Muscle layer of colon (tissue), 2 donors: ENCODE measurements at regions not wholly inside any gene's neighbourhood (a gene's known extent, or its start where the extent isn't known, plus 50 kb on each side); places are given as distances from the start of the nearest gene placed in this dataset.

Experiments
- H3K27ac ChIP-seq: one replicate; pipeline ENCODE4 v1.7.0; 2013; ENCODE audit warnings: low read depth, mild to moderate bottlenecking, low read length, moderate library complexity
- H3K27me3 ChIP-seq, 2 donors: one replicate each; pipeline ENCODE4 v1.7.0; 2013; ENCODE audit warnings: low read length in 2 of 2, mild to moderate bottlenecking in 2 of 2; ENCODE audit not compliant: insufficient read depth in 2 of 2, control insufficient read depth in 1 of 2
- H3K36me3 ChIP-seq: one replicate; pipeline ENCODE4 v1.7.0; 2013; ENCODE audit warnings: mild to moderate bottlenecking, low read length; ENCODE audit not compliant: insufficient read depth
- H3K4me1 ChIP-seq: one replicate; pipeline ENCODE4 v1.7.0; 2013; ENCODE audit warnings: mild to moderate bottlenecking, low read length; ENCODE audit not compliant: insufficient read depth
- H3K4me3 ChIP-seq, 2 donors: one replicate each; pipeline ENCODE4 v1.7.0; 2013; ENCODE audit warnings: low read length in 2 of 2, low read depth in 1 of 2, mild to moderate bottlenecking in 1 of 2, moderate library complexity in 1 of 2
- H3K9ac ChIP-seq: one replicate; pipeline ENCODE4 v1.7.0; 2013; ENCODE audit warnings: low read length
- H3K9me3 ChIP-seq: one replicate; pipeline ENCODE4 v1.7.0; 2013; ENCODE audit warnings: mild to moderate bottlenecking, low read length
- donor health status: abdominal sarcoma.
- donor health status: Adenocarcinoma of cecum.

- Histone ChIP-seq H3K27me3 (no peaks in the 10 kb centered on the region), H3K27ac (no peak overlapping the region), H3K4me3 (no peak overlapping the region), H3K4me1 (no peaks in the 10 kb centered on the region), H3K9me3 (no peaks in the 10 kb centered on the region), H3K9ac (no peak overlapping the region), H3K36me3 (no peaks in the 10 kb centered on the region)
Measured at GRCh38 chr17:69872675-69873262, 202.3 kb upstream of the KCNJ16 start.

DNA sequence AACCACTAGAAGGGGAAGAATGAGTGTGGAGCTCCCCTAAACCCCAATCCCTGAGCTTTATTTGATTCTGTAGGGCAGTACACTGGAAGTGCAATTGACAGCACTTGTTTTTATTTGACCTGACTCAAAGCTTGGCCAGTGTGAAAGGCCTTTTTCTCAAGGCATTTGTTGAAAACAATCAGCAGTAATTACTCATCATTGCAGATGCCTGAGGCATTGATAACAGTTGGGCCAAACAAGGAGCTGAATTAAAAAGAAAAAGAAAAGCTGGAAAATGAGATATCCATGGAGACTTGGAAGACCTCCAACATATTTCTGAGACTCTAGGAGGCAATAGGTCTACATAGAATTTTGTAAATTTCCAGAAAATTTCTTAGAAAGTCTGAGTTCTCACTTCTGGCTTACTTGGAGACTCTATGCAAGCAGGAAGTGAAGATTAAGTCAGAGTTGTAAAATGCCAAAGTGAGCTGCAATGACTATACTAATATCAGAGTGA is 200.8 kb upstream of the KCNJ16 start:
- Histone ChIP-seq H3K9ac (no peak overlapping the region), H3K4me1 (no peaks in the 10 kb centered on the region), H3K9me3 (no peaks in the 10 kb centered on the region), H3K4me3 (no peak overlapping the region), H3K27ac (no peak overlapping the region), H3K36me3 (no peaks in the 10 kb centered on the region), H3K27me3 (no peaks in the 10 kb centered on the region)

GRCh38 chr17:69876757-69877156 is 198.3 kb upstream of the KCNJ16 start:
- H3K9me3 ChIP-seq = no peaks in the 10 kb centered on the region
- H3K27me3 ChIP-seq = no peaks in the 10 kb centered on the region
- H3K4me3 ChIP-seq = no peak overlapping the region
- H3K36me3 ChIP-seq = no peaks in the 10 kb centered on the region
- H3K27ac ChIP-seq = no peak overlapping the region
- no peak overlapping the region for H3K9ac ChIP-seq
- no peaks in the 10 kb centered on the region for H3K4me1 ChIP-seq

DNA sequence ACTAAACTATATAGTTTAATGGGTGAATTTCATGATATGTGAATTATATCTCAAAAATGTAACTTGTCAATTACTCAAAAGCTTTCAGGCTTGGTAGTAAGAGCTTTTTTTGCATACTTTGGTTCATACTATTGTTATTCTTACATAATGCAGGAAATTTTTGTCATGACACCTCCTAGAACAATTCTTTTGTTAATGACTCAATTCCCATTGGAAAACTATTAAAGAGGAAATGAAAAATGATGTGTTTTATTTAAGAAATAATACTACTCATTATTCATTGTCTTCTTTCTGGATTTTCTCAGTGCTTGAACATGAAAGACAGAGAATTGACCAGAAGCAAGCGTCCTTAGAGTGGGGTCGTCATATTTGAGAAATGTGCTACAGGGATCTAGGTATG is 196.4 kb upstream of the KCNJ16 start:
- H3K27ac ChIP-seq = no peak overlapping the region

DNA sequence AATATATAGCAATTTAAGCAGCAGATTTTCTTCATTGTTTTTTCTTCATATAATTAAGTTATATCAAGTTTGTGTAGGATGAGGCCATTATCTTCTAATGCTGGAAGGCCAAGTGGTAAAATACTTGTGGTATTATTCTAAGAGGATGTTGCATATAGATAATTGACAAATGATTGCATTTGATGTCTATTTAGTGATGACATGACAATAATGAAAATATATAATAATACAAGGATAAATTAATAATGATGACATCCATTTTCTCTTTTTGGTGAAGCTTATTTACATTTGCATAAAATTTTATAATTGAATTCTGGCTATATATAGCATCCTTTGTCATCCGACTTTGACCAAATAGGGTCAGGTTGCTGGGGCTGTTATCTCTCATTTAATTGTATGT is 195.4 kb upstream of the KCNJ16 start:
- H3K9ac ChIP-seq = no peak overlapping the region
- H3K27me3 ChIP-seq = no peaks in the 10 kb centered on the region
- H3K27ac ChIP-seq = no peak overlapping the region
- H3K36me3 ChIP-seq = no peaks in the 10 kb centered on the region
- no peaks in the 10 kb centered on the region for H3K4me1 ChIP-seq
- H3K9me3 ChIP-seq = no peaks in the 10 kb centered on the region
- H3K4me3 ChIP-seq = no peak overlapping the region

More for the DNA sequence above, 196.4 kb upstream of the KCNJ16 start:
- no peak overlapping the region for H3K9ac ChIP-seq
- H3K9me3 ChIP-seq = no peaks in the 10 kb centered on the region
- no peaks in the 10 kb centered on the region for H3K36me3 ChIP-seq
- H3K27me3 ChIP-seq = no peaks in the 10 kb centered on the region
- no peaks in the 10 kb centered on the region for H3K4me1 ChIP-seq
- no peak overlapping the region for H3K4me3 ChIP-seq

DNA sequence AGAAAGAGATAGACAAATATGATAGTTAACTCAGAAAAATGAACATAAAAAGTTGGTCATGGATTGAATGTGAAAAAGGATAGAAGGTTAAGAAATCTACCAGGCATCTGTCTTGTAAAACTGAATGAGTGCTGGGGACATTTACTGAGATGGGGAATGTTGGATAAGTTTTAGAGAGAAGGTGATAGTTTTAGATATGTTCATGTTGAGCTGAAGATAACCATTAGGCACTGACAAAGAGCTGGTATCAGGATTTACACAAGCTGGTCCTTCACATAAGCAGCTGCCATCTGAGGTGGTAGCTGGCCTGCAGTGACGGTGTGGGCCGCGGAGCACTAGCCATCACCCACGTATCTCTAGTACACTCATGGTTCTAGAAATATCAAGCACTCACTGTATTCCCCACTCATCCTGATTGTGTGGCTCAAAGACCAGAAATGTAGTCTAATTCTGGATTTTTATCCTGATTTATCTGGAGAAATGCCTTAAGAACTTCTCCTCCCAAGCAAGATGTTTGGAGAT is 194.4 kb upstream of the KCNJ16 start:
- Histone ChIP-seq H3K4me3 (no peak overlapping the region), H3K27me3 (no peaks in the 10 kb centered on the region), H3K27ac (no peak overlapping the region), H3K4me1 (no peaks in the 10 kb centered on the region), H3K36me3 (no peaks in the 10 kb centered on the region), H3K9me3 (no peaks in the 10 kb centered on the region), H3K9ac (no peak overlapping the region)

DNA sequence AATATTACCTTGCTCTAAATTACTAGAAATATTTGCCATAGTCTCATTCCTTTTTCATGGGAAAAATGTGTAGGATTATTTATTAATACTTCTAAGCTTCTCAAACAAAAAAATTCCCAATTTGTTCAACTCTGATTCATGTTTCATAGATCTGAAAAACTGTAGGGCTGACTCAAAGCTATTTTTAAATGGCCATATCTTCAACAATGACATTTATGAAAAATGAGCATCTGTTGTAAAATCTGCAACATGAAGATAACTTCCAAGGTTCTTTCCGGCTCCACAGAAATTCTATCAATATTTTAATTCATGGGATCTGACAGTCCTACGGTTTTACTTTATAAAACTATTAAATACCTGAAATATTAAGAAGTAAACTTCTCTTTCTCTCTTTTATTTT is 192.7 kb upstream of the KCNJ16 start:
- Histone ChIP-seq H3K9ac (no peak overlapping the region), H3K36me3 (no peaks in the 10 kb centered on the region), H3K4me1 (no peaks in the 10 kb centered on the region), H3K27ac (no peak overlapping the region), H3K9me3 (no peaks in the 10 kb centered on the region), H3K27me3 (no peaks in the 10 kb centered on the region), H3K4me3 (no peak overlapping the region)

GRCh38 chr17:69883120-69883519 is 191.9 kb upstream of the KCNJ16 start:
- Histone ChIP-seq H3K9ac (no peak overlapping the region), H3K9me3 (no peaks in the 10 kb centered on the region), H3K36me3 (no peaks in the 10 kb centered on the region), H3K4me1 (no peaks in the 10 kb centered on the region), H3K27ac (no peak overlapping the region), H3K27me3 (no peaks in the 10 kb centered on the region), H3K4me3 (no peak overlapping the region)

- Histone ChIP-seq H3K9ac (no peak overlapping the region), H3K27me3 (no peaks in the 10 kb centered on the region), H3K9me3 (no peaks in the 10 kb centered on the region), H3K27ac (no peak overlapping the region), H3K4me1 (no peaks in the 10 kb centered on the region), H3K4me3 (no peak overlapping the region), H3K36me3 (no peaks in the 10 kb centered on the region)
Measured at GRCh38 chr17:69884356-69884755, 190.7 kb upstream of the KCNJ16 start.

- Histone ChIP-seq H3K9ac (no peak overlapping the region), H3K27me3 (no peaks in the 10 kb centered on the region), H3K9me3 (no peaks in the 10 kb centered on the region), H3K4me3 (no peak overlapping the region), H3K36me3 (no peaks in the 10 kb centered on the region), H3K4me1 (no peaks in the 10 kb centered on the region), H3K27ac (no peak overlapping the region)
Measured at GRCh38 chr17:69884846-69885245, 190.2 kb upstream of the KCNJ16 start.

- H3K4me3 ChIP-seq = no peak overlapping the region
- no peaks in the 10 kb centered on the region for H3K27me3 ChIP-seq
- no peak overlapping the region for H3K27ac ChIP-seq
- H3K9me3 ChIP-seq = no peaks in the 10 kb centered on the region
- no peaks in the 10 kb centered on the region for H3K4me1 ChIP-seq
- no peaks in the 10 kb centered on the region for H3K36me3 ChIP-seq
- no peak overlapping the region for H3K9ac ChIP-seq
Measured at GRCh38 chr17:69898601-69899000, 176.4 kb upstream of the KCNJ16 start.

DNA sequence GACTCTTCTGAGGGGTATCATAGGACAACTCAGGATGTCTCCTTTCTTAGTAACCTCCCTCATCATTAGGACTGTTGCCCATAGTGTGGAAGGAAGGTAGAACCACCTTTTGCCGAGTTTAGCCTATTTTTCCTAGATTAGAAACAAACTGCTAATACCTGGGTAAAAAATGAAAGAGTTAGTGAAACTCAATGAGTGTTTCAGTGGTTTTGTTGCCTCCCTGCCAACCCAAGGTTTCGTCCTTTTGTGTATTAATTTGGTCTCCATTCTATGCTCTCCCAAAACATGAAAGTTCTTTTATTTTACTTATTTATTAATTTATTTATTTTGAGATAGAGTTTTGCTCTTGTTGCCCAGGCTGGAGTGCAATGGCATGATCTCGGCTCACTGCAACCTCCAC is 174.9 kb upstream of the KCNJ16 start:
- Histone ChIP-seq H3K27ac (no peak overlapping the region), H3K4me1 (no peaks in the 10 kb centered on the region), H3K27me3 (no peaks in the 10 kb centered on the region), H3K9ac (no peak overlapping the region), H3K36me3 (no peaks in the 10 kb centered on the region), H3K9me3 (no peaks in the 10 kb centered on the region), H3K4me3 (no peak overlapping the region)
